ENCODE measurements at regions not wholly inside any gene's neighbourhood (a gene's known extent, or its start where the extent isn't known, plus 50 kb on each side); places are given as distances from the start of the nearest gene placed in this dataset.

DNA sequence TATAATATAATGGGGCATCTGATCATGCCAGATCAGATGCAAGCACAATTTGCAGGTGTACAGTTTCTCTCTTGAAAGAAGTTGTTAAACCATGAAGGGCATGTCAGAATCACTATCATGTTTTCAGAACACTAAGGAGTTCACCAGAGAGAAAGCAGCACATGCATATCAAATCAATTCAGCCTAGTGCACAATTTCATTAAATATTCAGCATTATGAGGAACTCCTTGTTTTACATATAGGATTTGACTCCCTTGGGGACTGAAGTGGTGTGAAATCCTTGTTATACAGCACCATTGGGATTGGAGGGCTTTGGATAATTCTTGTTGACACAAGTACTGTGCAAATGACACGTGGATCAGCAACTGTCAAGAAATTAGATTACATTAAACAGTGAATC is 562.1 kb upstream of the KLHL29 start:
- no peak overlapping the region for H3K27ac ChIP-seq
- no peaks in the 10 kb centered on the region for H3K36me3 ChIP-seq
- H3K27me3 ChIP-seq (replicated peaks; ENCODE audit: insufficient read depth): no peaks in the 10 kb centered on the region
- WGBS: 61% methylated on average over 1 of the region's 1 CpG
- TF ChIP-seq, protein P1, sequence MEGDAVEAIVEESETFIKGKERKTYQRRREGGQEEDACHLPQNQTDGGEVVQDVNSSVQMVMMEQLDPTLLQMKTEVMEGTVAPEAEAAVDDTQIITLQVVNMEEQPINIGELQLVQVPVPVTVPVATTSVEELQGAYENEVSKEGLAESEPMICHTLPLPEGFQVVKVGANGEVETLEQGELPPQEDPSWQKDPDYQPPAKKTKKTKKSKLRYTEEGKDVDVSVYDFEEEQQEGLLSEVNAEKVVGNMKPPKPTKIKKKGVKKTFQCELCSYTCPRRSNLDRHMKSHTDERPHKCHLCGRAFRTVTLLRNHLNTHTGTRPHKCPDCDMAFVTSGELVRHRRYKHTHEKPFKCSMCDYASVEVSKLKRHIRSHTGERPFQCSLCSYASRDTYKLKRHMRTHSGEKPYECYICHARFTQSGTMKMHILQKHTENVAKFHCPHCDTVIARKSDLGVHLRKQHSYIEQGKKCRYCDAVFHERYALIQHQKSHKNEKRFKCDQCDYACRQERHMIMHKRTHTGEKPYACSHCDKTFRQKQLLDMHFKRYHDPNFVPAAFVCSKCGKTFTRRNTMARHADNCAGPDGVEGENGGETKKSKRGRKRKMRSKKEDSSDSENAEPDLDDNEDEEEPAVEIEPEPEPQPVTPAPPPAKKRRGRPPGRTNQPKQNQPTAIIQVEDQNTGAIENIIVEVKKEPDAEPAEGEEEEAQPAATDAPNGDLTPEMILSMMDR (IDR thresholded peaks at IDR 0.05): no peak
- TF ChIP-seq POLR2A (IDR thresholded peaks at IDR 0.05) (no peak), POLR2AphosphoS5 (IDR thresholded peaks at IDR 0.05) (no peak)
- intact Hi-C loops (cut with DNase I): no loop called here
- no peaks in the 10 kb centered on the region for H3K9me3 ChIP-seq
- no peak overlapping the region for H3K4me3 ChIP-seq
- no peaks in the 10 kb centered on the region for H3K4me1 ChIP-seq (replicated peaks)
- DNase-seq (ENCODE audit: low spot score): no peak

DNA sequence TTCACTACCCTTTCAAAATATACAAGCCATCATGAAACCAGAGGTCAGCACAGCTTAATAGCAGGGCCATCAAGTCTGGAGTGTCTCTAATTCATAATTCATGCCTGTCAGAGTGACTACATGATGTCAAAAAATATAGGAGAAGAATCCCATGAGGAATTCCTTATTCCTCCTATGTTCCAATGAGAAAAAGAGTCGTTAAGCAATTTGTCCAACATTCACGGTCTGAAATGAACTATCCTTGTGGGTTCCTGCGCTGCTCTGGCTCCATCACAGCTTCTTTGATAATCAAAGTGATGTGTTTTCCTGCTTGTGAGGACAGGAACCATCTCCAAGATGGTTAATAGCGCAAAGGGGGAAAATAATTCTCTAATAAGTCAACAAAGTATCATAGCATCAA is 560.4 kb upstream of the KLHL29 start:
- Histone ChIP-seq H3K4me1 (replicated peaks) (no peaks in the 10 kb centered on the region), H3K4me3 (no peak overlapping the region), H3K27ac (no peak overlapping the region), H3K36me3 (no peaks in the 10 kb centered on the region), H3K27me3 (replicated peaks; ENCODE audit: insufficient read depth) (no peaks in the 10 kb centered on the region), H3K9me3 (no peaks in the 10 kb centered on the region)
- 92% methylated on average over 4 of the region's 4 CpGs for WGBS
- TF ChIP-seq, protein P1 (IDR thresholded peaks at IDR 0.05): no peak
- TF ChIP-seq POLR2AphosphoS5 (IDR thresholded peaks at IDR 0.05): no peak
- no peak for DNase-seq (ENCODE audit: low spot score)
- intact Hi-C loops (cut with DNase I): no loop called here

DNA sequence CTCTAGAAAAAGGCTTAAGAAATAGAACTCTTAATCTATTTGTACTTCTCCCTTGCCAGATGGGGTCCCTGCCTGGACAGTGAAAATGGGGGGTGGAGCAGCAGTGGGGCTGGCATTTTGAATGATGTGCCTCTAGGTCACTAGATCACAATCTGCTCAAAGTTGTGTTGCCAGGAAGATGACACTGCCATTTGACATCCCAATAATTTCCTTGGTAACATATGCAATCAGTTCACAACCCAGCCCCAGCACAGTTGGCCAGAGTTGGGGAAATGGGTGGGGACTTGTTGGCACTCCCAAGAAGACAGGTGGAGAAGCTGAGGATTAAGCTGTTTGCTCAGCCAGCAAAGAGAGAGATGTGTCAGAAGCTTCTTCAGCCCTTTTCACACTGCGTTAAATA is 558.3 kb upstream of the KLHL29 start:
- Histone ChIP-seq H3K36me3 (no peaks in the 10 kb centered on the region), H3K9me3 (no peaks in the 10 kb centered on the region), H3K4me3 (no peak overlapping the region), H3K27ac (no peak overlapping the region), H3K4me1 (replicated peaks) (no peaks in the 10 kb centered on the region), H3K27me3 (replicated peaks; ENCODE audit: insufficient read depth) (no peaks in the 10 kb centered on the region)
- no peak for DNase-seq (ENCODE audit: low spot score)
- intact Hi-C loops (cut with DNase I): no loop called here
- 60% methylated on average over 1 of the region's 1 CpG for WGBS
- TF ChIP-seq POLR2A (IDR thresholded peaks at IDR 0.05) (no peak), POLR2AphosphoS5 (IDR thresholded peaks at IDR 0.05) (no peak)
- TF ChIP-seq, protein P1 (IDR thresholded peaks at IDR 0.05): no peak

DNA sequence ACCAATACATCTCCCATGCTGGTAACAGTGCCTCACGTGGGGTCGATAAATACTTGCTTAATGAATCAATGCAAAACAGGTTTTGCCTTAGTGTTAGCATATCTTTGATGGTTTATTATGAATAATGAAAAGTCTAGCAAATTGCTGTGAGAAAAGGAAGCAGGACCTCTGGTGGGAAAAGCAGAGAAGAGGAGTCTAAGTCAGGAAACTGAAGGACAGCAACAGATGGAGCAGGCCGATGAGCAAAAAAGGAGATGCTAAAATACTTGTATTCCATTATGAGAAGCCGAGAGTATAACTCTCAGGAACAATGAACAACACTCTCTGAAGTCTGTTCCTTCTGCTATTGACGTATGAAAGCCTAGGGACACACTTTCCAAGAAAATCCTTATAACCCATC is 555.2 kb upstream of the KLHL29 start:
- Histone ChIP-seq H3K27ac (no peak overlapping the region), H3K36me3 (no peaks in the 10 kb centered on the region), H3K4me1 (replicated peaks) (no peaks in the 10 kb centered on the region), H3K4me3 (no peak overlapping the region), H3K27me3 (replicated peaks; ENCODE audit: insufficient read depth) (no peaks in the 10 kb centered on the region), H3K9me3 (no peaks in the 10 kb centered on the region)
- no peak for DNase-seq (ENCODE audit: low spot score)
- intact Hi-C loops (cut with DNase I): no loop called here
- TF ChIP-seq POLR2A (IDR thresholded peaks at IDR 0.05) (no peak), POLR2AphosphoS5 (IDR thresholded peaks at IDR 0.05) (no peak)
- TF ChIP-seq, protein P1 (IDR thresholded peaks at IDR 0.05): no peak
- WGBS: 86% methylated on average over 5 of the region's 5 CpGs

DNA sequence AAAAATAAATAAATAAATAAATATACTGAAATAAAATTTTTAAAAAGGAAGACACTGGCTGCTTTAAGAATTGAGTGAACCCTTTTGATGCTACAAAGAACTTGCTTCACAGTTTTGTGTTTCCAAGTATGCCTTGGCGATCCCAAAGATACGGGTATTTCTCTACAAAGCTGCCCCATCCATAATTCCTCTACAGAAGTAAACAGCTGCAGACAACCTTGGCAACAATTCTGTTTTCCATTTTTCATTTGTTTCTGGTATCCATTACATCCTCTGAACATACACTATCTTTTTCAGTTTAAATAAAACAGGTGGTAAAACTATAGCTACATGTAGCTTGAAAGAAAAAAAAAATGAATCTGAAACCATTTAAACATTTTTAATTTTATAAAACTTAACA is 552.8 kb upstream of the KLHL29 start:
- intact Hi-C loops (cut with DNase I): no loop called here
- 81% methylated on average over 2 of the region's 2 CpGs for WGBS
- H3K27me3 ChIP-seq (replicated peaks; ENCODE audit: insufficient read depth): no peaks in the 10 kb centered on the region
- H3K4me1 ChIP-seq (replicated peaks): no peaks in the 10 kb centered on the region
- no peaks in the 10 kb centered on the region for H3K9me3 ChIP-seq
- DNase-seq (ENCODE audit: low spot score): no peak
- H3K36me3 ChIP-seq: no peaks in the 10 kb centered on the region
- no peak overlapping the region for H3K4me3 ChIP-seq
- TF ChIP-seq, protein P1 (IDR thresholded peaks at IDR 0.05): no peak
- TF ChIP-seq POLR2AphosphoS5 (IDR thresholded peaks at IDR 0.05) (no peak), POLR2A (IDR thresholded peaks at IDR 0.05) (no peak)
- no peak overlapping the region for H3K27ac ChIP-seq
